Panc1 (cell line): ENCODE measurements at regions not wholly inside any gene's neighbourhood (a gene's known extent, or its start where the extent isn't known, plus 50 kb on each side); places are given as distances from the start of the nearest gene placed in this dataset.

Experiments
- ATAC-seq: fragments of 200-7000 bp; cut with Tn5 transposase; 2 replicates; pipeline ENCODE4 v1.9.1; 2020; ENCODE audit warnings: mild to moderate bottlenecking, moderate library complexity
- BruUV-seq: library from RNA; stranded (reverse); fragments of 400-500 nt; replicated peaks from 2 replicates; lab custom pipeline; 2021; lab: Mats Ljungman, UMichigan
- CTCF ChIA-PET: fragments of 300-600 bp; sonication (Branson Sonifier 250); formaldehyde crosslinking; loops from one replicate; lab custom pipeline; 2022; ENCODE audit warnings: antibody characterized with exemption; lab: Charles Lee
- POLR2A ChIA-PET: fragments of 300-600 bp; sonication (Branson Sonifier 250); formaldehyde crosslinking; loops from one replicate; lab custom pipeline; 2022; ENCODE audit warnings: antibody characterized with exemption; lab: Charles Lee
- DNase-seq: peaks from one replicate; pipeline ENCODE4 v3.0.0-alpha.2; 2010; ENCODE audit warnings: low read depth, low spot score
- H3K27ac ChIP-seq: 2 replicates; pipeline ENCODE4 v1.5.1; 2011; ENCODE audit warnings: mild to moderate bottlenecking, low read length, inconsistent platforms
- H3K27me3 ChIP-seq: fragments of 200-500 bp; sonication (Bioruptor generic); 2 replicates; pipeline ENCODE4 v1.6.0; 2014; ENCODE audit warnings: low read length, inconsistent platforms; ENCODE audit not compliant: control insufficient read depth, insufficient read depth
- H3K36me3 ChIP-seq: fragments of 200-500 bp; sonication (Bioruptor generic); 2 replicates; pipeline ENCODE4 v1.5.1; 2014; ENCODE audit warnings: inconsistent platforms, mild to moderate bottlenecking, low read length, moderate library complexity; ENCODE audit not compliant: control insufficient read depth, insufficient read depth
- H3K4me1 ChIP-seq: 2 replicates; pipeline ENCODE4 v1.5.1; 2011; ENCODE audit warnings: inconsistent platforms, mild to moderate bottlenecking, low read length, moderate library complexity; ENCODE audit not compliant: control insufficient read depth, insufficient read depth
- H3K4me3 ChIP-seq, 2 experiments: 2 replicates each; pipeline ENCODE4 v1.5.1; 2011 to 2012; ENCODE audit warnings: low read depth in 2 of 2, low read length in 2 of 2, mild to moderate bottlenecking in 2 of 2, inconsistent platforms in 1 of 2, moderate library complexity in 1 of 2
- H3K9me3 ChIP-seq: fragments of 200-500 bp; sonication (Bioruptor generic); 2 replicates; pipeline ENCODE4 v1.5.1; 2014; ENCODE audit warnings: low read depth, mild to moderate bottlenecking, inconsistent platforms, low read length, moderate library complexity; ENCODE audit not compliant: control insufficient read depth, insufficient read depth
- CTCF ChIP-seq: fragments of 450-650 bp; IDR thresholded peaks from 2 replicates; pipeline ENCODE4 v1.5.1; 2017; ENCODE audit warnings: mild to moderate bottlenecking
- POLR2AphosphoS5 ChIP-seq: IDR thresholded peaks from 2 replicates; pipeline ENCODE4 v1.6.1; 2012; ENCODE audit warnings: mild to moderate bottlenecking, low read depth, low read length, moderate library complexity
- REST ChIP-seq, 2 experiments: IDR thresholded peaks; 2 replicates each; pipeline ENCODE4 v1.6.1; 2011 to 2012; ENCODE audit warnings: low read depth in 2 of 2, control low read depth in 1 of 2, low read length in 1 of 2, mild to moderate bottlenecking in 1 of 2, moderate library complexity in 1 of 2; ENCODE audit not compliant: insufficient read depth in 1 of 2
- SIN3A ChIP-seq: IDR thresholded peaks from 2 replicates; pipeline ENCODE4 v1.6.1; 2012; ENCODE audit warnings: low read depth, mild to moderate bottlenecking, low read length, moderate library complexity, borderline replicate concordance; ENCODE audit not compliant: insufficient read depth
- TCF7L2 ChIP-seq: IDR thresholded peaks from 2 replicates; pipeline ENCODE4 v1.6.1; 2011; ENCODE audit warnings: mild to moderate bottlenecking, low read depth, low read length, inconsistent platforms
- in situ Hi-C: cut with HindIII; loops from 2 replicates; pipeline ENCODE4 v1.10.0; 2016; ENCODE audit warnings: low sequenced_read_pairs, low pct_unique_long_range_greater_than_20kb
- intact Hi-C: fragments of 100-400 bp; cut with micrococcal nuclease; formaldehyde crosslinking; loops from one replicate; pipeline ENCODE4 v1.10.0; 2022; ENCODE audit not compliant: unreplicated experiment

GRCh38 chr20:39751557-39752137, 789.5 kb downstream of the DHX35 start:
- no peaks in the 10 kb centered on the region for H3K4me1 ChIP-seq
- H3K27me3 ChIP-seq: no peaks in the 10 kb centered on the region
- no peak for DNase-seq
- POLR2A ChIA-PET: no interaction called here
- CTCF ChIA-PET: no interaction called here
- H3K36me3 ChIP-seq: no peaks in the 10 kb centered on the region
- no TSS peak for BruUV-seq
- intact Hi-C loops (no loop called here), in situ Hi-C loops (no loop called here)
- TF ChIP-seq TCF7L2 (no peak), SIN3A (no peak), CTCF (no peak), REST (IDR thresholded peaks at IDR 0.05; ENCODE audit: insufficient read depth in 1 of 2, low read depth in 2 of 2, low read length in 1 of 2) (no peak), POLR2AphosphoS5 (no peak)
- H3K4me3 ChIP-seq: no peak overlapping the region
- peaks cover 6% of the 10 kb centered on the region; the same call in 1 of the 2 replicates for H3K9me3 ChIP-seq
- H3K27ac ChIP-seq: no peak overlapping the region
- ATAC-seq: no peak

GRCh38 chr20:39745380-39745779, 783.2 kb downstream of the DHX35 start:
- BruUV-seq: no TSS peak
- Histone ChIP-seq H3K4me1 (no peaks in the 10 kb centered on the region), H3K36me3 (no peaks in the 10 kb centered on the region), H3K4me3 (no peak overlapping the region), H3K9me3 (peaks cover 6% of the 10 kb centered on the region; the same call in 1 of the 2 replicates), H3K27me3 (no peaks in the 10 kb centered on the region), H3K27ac (no peak overlapping the region)
- no peak for TF ChIP-seq CTCF
- TF ChIP-seq REST (IDR thresholded peaks at IDR 0.05; ENCODE audit: insufficient read depth in 1 of 2, low read depth in 2 of 2, low read length in 1 of 2): no peak
- no peak for TF ChIP-seq TCF7L2
- no peak for TF ChIP-seq SIN3A
- DNase-seq: no peak
- ChIA-PET POLR2A (no interaction called here), CTCF (no interaction called here)
- intact Hi-C loops (no loop called here), in situ Hi-C loops (no loop called here)
- ATAC-seq: no peak
